OCI-M2 (cell line): ENCODE measurements at regions not wholly inside any gene's neighbourhood (a gene's known extent, or its start where the extent isn't known, plus 50 kb on each side); places are given as distances from the start of the nearest gene placed in this dataset.
"Not testable (repeated sequence)": the region's sequence is repeated elsewhere in the genome, so short reads cannot be mapped to it uniquely, and the experiment has no call there.

Source experiments
- DNase-seq: peaks from one replicate; lab custom pipeline; 2025; ENCODE audit not compliant: unreplicated experiment; lab: John Stamatoyannopoulos, UW

GRCh38 chr3:18127174-18127858, 297.8 kb downstream of the SATB1 start:
- no peak for DNase-seq

DNA sequence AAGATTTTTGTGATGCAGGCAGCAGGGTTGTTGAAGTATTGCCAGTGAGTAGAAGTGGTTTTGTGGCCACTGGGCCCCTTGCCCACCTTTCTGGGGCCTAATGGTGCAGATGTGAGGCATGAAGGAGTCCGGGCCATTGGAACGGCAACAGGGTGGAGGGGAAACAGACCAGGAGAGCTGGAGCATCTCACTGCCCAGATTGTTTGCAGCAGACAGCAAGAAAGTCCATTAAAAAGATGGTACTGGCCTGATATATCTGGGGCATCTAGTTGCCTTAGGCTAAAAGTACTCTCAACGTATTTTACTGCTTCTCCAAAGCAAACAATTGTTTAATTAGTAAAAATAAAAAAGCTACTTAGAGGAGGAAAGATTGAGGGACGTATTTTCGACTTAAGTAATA, 298.4 kb downstream of the SATB1 start:
- no peak for DNase-seq

DNA sequence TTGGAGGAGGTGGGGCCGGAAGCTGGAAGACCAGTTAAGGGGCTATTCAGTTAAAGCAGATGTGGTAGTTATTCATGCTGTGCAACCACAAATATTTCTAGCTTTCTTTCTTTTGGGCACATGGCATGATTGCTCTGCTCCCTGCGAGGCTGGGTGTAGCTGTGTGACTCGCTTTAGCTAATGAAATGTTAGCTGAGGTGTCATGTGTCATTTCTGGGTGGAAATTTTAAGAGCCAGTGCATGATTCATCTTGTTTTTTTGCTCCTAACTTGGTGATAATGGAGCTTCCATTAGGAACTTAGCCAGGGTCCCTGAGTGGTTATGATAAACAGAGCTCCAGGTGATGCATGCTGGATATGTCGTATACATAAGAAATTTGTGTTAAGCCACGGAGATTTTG, 300.6 kb downstream of the SATB1 start:
- no peak for DNase-seq

GRCh38 chr3:18122264-18122663, 302.9 kb downstream of the SATB1 start:
- no peak for DNase-seq

- no peak for DNase-seq
These were observed 304.1 kb downstream of the SATB1 start for GRCh38 chr3:18121020-18121419.

GRCh38 chr3:18119866-18120265, 305.3 kb downstream of the SATB1 start:
- DNase-seq: no peak

DNA sequence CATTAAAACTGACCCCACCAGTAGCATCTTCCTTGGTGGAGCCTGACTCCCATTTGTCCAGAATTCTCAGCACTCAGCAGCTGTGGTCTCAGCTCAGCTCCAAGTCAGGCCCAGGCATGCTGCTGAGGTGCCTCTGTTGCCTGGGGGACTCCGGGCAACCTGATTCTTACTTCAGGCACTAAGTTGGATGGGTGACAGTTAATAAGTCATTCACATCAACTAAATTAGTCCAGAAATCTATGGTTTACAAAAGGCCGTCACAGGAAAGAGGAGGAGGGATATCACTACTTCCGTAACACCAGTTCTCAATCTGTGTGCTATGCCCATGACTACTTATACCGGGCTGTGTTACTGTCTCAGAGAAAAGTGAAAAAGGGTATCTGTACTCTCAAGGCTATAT, 310.2 kb downstream of the SATB1 start:
- no peak for DNase-seq

DNA sequence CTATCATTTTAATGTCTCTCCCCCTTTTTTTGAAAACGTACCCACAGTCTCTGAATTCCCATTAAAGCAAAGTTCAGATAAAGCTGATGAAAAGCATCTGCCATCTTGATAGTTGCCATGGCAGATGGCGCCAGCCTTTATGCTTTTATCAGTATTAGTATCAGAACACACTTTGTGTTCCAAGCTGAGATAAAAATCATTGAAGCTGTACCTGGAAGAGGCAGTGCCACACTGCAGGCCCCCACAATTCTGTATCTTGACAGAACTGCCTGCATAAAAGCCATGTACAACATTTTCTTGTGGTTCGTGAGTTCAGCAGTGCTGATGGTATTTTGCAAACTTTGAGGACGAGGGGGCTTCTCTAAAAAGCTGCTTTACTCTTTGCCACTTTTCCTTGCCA, 311.7 kb downstream of the SATB1 start:
- DNase-seq: no peak

DNA sequence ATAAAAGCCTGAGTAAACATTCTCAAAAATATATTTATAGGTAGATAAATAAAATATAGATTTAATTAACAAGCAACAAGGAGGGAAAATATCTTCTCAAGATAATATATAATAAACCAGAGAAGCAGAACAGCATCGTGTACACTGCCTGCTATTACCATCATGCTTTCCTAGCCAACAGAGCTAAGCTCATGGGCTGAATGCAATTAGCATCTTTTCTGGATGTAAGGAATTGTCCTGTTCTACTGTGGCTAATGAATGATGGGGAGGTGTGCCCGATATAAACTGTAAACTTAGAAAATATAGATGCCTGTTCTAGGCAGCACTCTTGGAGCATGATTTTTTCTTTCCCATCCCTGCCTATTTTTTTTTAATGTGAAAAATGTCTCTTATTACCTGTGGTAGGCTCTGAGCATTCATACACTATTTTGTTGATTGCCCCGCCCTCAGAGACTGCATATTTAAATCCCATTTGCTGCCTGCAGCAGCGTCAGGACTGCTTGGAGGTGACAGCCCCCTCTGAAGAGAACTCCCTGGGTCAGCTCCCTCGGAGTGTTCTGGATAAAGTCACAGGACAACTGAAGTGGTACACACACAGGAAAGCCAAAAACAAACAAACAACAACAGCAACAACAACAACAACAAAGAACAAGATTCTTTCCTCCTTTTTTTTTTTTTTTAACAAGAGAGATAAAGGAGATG, 312.3 kb downstream of the SATB1 start:
- DNase-seq: no peak

DNA sequence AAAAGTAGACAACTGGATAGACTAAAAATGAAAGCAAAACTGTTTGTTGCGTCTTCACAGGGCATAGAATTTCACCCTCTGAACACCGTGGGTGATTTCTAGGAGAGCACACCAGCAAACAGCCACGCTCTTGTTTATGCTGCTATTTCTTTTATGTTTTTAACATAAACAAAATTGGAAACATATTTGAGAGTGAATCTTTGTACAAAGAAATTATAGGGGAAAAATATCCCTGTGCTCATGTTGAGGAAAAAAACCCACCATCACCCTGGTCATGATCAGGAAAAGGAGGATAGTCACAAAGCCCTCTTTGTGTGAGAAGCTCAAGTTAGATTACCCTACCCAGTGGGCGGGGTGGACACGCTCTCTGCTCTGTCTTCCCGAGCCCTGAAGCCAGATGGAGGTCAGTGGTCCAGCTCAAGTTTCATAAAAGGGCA, 313.3 kb downstream of the SATB1 start:
- no peak for DNase-seq

DNA sequence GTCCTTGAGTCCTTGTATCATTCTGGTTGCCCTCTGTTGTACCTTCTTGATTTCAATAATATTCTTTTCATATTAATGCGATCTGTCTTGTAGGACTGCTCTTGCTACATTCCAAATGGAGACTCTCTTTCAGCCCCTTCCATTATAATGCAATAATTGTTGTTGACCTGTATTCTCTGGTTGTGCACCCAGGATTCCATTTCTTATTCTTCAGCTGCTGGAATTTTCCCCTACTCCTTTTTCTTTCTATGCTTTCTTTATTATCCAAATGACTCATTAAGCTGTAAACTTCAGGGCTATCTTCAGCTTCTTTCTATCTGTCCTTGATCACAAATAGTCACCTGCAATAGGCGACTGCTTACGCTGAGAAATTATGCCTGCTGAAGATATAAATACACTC, 321.5 kb downstream of the SATB1 start:
- DNase-seq: no peak

DNA sequence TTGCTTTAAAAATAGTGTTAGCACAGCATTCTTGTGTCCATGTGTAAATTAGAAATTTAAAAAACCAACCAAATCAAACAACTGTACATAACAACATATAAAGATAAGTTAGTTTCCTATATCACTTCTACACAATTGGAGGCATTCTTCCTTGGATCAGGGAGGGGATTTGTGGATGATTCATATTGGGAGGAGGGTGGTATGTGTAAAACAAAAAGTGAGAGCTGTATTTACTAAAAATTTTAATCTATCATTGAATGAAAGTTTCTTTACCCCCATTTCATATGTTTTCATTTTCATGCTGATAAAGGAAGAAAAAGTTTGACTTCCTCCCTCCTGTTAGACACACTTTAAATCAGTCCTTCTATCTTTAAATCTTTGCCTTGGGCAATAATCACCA, 325.0 kb downstream of the SATB1 start:
- no peak for DNase-seq

DNA sequence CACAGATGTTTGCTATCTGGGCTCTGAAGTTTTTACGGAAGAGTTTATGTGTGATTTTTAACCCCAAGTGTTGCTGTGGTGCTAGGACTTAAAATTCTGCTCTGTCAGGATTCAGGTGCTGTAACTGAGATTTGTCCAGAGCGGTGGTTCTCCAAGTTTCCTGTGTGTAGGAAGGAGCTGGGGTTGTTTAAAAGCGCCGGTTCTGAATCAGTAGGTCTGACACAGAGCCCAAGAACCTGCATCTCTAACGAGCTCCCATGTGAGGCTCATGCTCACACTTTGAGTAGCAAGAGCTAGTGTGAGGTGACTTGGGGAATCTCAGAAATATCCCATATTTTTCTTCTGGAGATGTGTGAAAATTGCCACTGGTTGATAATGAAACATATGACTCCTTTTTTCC, 325.5 kb downstream of the SATB1 start:
- DNase-seq: no peak

GRCh38 chr3:18098960-18099587, 326.1 kb downstream of the SATB1 start:
- DNase-seq: no peak

DNA sequence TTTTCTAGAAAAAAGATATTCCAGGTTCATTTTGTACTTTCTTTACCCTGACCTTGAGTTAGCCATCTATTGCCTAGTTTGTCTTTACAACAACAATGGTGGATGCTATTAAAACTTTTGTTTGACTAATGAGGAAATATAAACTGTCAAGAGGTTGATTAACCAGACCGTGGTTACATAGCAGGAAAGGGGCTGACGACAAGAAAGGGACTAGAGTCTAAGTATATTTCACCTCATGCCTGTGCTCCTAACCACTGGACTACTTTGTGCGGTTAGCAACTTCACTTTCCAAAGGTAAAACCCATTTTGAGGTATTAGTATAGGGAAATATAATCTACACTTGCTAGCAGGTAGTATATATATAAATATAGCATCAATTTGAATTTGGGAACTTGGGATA, 327.1 kb downstream of the SATB1 start:
- no peak for DNase-seq

- DNase-seq: no peak
These were observed 327.7 kb downstream of the SATB1 start for GRCh38 chr3:18097473-18097872.

- DNase-seq: no peak
These were observed 332.4 kb downstream of the SATB1 start for GRCh38 chr3:18092726-18093125.

- DNase-seq: no peak
These were observed 334.8 kb downstream of the SATB1 start for GRCh38 chr3:18090377-18090776.

DNA sequence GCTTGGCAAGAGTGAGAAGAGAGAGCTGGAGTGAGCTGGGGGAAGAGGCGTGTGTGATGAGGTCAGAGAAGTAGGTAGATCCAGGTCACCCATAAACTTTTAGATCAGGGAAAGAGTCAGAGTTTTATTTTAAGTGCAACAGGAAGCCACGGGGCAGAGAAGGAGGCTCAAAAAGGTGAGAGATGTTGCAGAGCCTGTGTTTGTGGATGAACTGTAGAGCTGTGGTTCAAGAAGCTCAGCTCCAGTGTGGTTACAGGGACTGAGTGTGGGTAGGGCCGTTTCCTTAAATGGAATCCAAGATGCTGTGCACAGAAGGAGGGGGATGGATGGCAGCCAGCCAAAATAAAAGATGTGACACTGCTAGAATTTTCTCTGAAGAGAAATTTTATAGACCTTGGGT, 337.2 kb downstream of the SATB1 start:
- no peak for DNase-seq

- DNase-seq: no peak
These were observed 338.4 kb downstream of the SATB1 start for GRCh38 chr3:18086760-18087159.

GRCh38 chr3:18086078-18086477, 339.1 kb downstream of the SATB1 start:
- DNase-seq: no peak

- no peak for DNase-seq
These were observed 339.7 kb downstream of the SATB1 start for GRCh38 chr3:18085429-18085828.

GRCh38 chr3:18083273-18083590, 340.8 kb upstream of the TBC1D5 start:
- not testable (repeated sequence) for DNase-seq
